ENCODE measurements at regions not wholly inside any gene's neighbourhood (a gene's known extent, or its start where the extent isn't known, plus 50 kb on each side); places are given as distances from the start of the nearest gene placed in this dataset.

GRCh38 chr3:162666835-162667234, 1170.2 kb downstream of the OTOL1 start:
- Mint-ChIP-seq H3K9me3 (peaks cover 3% of the 10 kb centered on the region), H3K27me3 (ENCODE audit: low read depth) (no peaks in the 10 kb centered on the region), H3K4me3 (no peak overlapping the region), H3K27ac (ENCODE audit: unreplicated experiment) (no peak overlapping the region), H3K36me3 (ENCODE audit: low read depth) (no peaks in the 10 kb centered on the region), H3K4me1 (no peaks in the 10 kb centered on the region)
- DNase-seq (ENCODE audit: low read depth, low spot score) = no peak
- TF ChIP-seq CTCF (conservative IDR thresholded peaks at IDR 0.05) = no peak

GRCh38 chr3:162670181-162670580, 1173.6 kb downstream of the OTOL1 start:
- Mint-ChIP-seq H3K36me3 (ENCODE audit: low read depth) (no peaks in the 10 kb centered on the region), H3K9me3 (no peaks in the 10 kb centered on the region), H3K27me3 (ENCODE audit: low read depth) (no peaks in the 10 kb centered on the region), H3K4me1 (no peaks in the 10 kb centered on the region), H3K4me3 (no peak overlapping the region), H3K27ac (ENCODE audit: unreplicated experiment) (no peak overlapping the region)
- DNase-seq (ENCODE audit: low read depth, low spot score) = no peak
- TF ChIP-seq CTCF (conservative IDR thresholded peaks at IDR 0.05) = no peak

- no peak overlapping the region for H3K4me3 Mint-ChIP-seq
- no peak for TF ChIP-seq CTCF (conservative IDR thresholded peaks at IDR 0.05)
- no peaks in the 10 kb centered on the region for H3K27me3 Mint-ChIP-seq (ENCODE audit: low read depth)
- H3K9me3 Mint-ChIP-seq = no peaks in the 10 kb centered on the region
- no peak overlapping the region for H3K27ac Mint-ChIP-seq (ENCODE audit: unreplicated experiment)
- DNase-seq (ENCODE audit: low read depth, low spot score) = no peak
- peaks cover 5% of the 10 kb centered on the region for H3K4me1 Mint-ChIP-seq
- no peaks in the 10 kb centered on the region for H3K36me3 Mint-ChIP-seq (ENCODE audit: low read depth)
Measured at GRCh38 chr3:162677475-162677874, 1180.9 kb downstream of the OTOL1 start.

GRCh38 chr3:162678941-162679340, 1182.3 kb downstream of the OTOL1 start:
- Mint-ChIP-seq H3K4me3 (no peak overlapping the region), H3K27me3 (ENCODE audit: low read depth) (no peaks in the 10 kb centered on the region), H3K36me3 (ENCODE audit: low read depth) (no peaks in the 10 kb centered on the region), H3K4me1 (peaks cover 5% of the 10 kb centered on the region), H3K27ac (ENCODE audit: unreplicated experiment) (no peak overlapping the region), H3K9me3 (no peaks in the 10 kb centered on the region)
- DNase-seq (ENCODE audit: low read depth, low spot score) = no peak
- TF ChIP-seq CTCF (conservative IDR thresholded peaks at IDR 0.05) = no peak

DNA sequence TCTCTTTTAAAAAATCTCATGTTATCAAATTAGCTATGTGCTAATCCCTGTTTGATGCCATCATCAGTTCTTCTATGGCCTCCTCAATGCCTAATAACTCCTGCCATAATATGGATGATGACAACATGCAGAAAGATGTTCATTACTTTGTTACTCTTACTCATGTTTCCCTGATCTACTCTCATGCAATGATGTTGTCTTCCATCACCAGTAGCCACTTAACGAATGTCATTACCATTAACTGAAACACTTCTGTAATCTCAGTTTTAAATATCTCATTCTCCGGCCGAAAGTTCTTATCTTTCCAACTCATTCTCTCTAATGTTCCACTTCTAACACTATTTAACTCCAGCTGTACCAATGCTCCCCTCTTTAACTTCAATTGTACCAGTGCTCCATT, 1187.7 kb downstream of the OTOL1 start:
- Mint-ChIP-seq H3K36me3 (ENCODE audit: low read depth) (no peaks in the 10 kb centered on the region), H3K4me1 (no peaks in the 10 kb centered on the region), H3K4me3 (no peak overlapping the region), H3K9me3 (no peaks in the 10 kb centered on the region), H3K27me3 (ENCODE audit: low read depth) (no peaks in the 10 kb centered on the region), H3K27ac (ENCODE audit: unreplicated experiment) (no peak overlapping the region)
- no peak for TF ChIP-seq CTCF (conservative IDR thresholded peaks at IDR 0.05)
- no peak for DNase-seq (ENCODE audit: low read depth, low spot score)

- no peak for DNase-seq (ENCODE audit: low read depth, low spot score)
- no peaks in the 10 kb centered on the region for H3K9me3 Mint-ChIP-seq
- no peaks in the 10 kb centered on the region for H3K27me3 Mint-ChIP-seq (ENCODE audit: low read depth)
- no peak for TF ChIP-seq CTCF (conservative IDR thresholded peaks at IDR 0.05)
- no peak overlapping the region for H3K4me3 Mint-ChIP-seq
- H3K4me1 Mint-ChIP-seq = peaks cover 4% of the 10 kb centered on the region
- no peak overlapping the region for H3K27ac Mint-ChIP-seq (ENCODE audit: unreplicated experiment)
- no peaks in the 10 kb centered on the region for H3K36me3 Mint-ChIP-seq (ENCODE audit: low read depth)
Measured at GRCh38 chr3:162699291-162699690, 1202.7 kb downstream of the OTOL1 start.

All from neural crest cell (in vitro differentiated cells).